Middle frontal gyrus (tissue), 1 donor: ENCODE measurements at regions not wholly inside any gene's neighbourhood (a gene's known extent, or its start where the extent isn't known, plus 50 kb on each side); places are given as distances from the start of the nearest gene placed in this dataset.
A peak's percentile ranks its signal among the peaks of the same experiment; 100 is the strongest.
"Not testable (repeated sequence)": the region's sequence is repeated elsewhere in the genome, so short reads cannot be mapped to it uniquely, and the experiment has no call there.

Experiments
- DNase-seq: peaks from one replicate; pipeline ENCODE4 v3.0.0-alpha.2; 2015; ENCODE audit warnings: low spot score; ENCODE audit errors: extremely low spot score

GRCh38 chr9:106203815-106204516 lies 509.6 kb downstream of the TMEM38B start:
- DNase-seq = not testable (repeated sequence)

DNA sequence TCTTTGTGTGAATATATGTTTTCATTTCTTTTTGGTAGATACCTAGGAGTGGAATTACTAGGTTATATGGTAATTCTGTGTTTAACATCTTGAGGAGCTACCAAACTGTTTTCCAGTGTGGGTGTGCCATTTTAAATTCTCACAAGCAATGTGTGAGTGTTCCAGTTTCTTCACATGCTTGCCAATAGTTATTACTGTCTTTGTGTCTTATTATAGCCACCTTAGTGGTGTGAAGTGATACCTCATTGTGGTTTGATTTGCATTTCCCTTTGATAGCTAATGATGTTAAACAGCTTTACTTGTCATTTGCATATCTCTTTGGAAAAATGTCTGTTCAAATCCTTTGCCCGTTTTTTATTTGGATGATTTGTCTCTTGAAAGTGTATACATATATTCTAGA lies 513.0 kb downstream of the TMEM38B start:
- no peak for DNase-seq

- DNase-seq = no peak
Measured at GRCh38 chr9:106218427-106218826, 524.1 kb downstream of the TMEM38B start.

- DNase-seq = no peak
Measured at GRCh38 chr9:106218854-106219253, 524.5 kb downstream of the TMEM38B start.

- DNase-seq = no peak
Measured at GRCh38 chr9:106220415-106220814, 526.1 kb downstream of the TMEM38B start.

DNA sequence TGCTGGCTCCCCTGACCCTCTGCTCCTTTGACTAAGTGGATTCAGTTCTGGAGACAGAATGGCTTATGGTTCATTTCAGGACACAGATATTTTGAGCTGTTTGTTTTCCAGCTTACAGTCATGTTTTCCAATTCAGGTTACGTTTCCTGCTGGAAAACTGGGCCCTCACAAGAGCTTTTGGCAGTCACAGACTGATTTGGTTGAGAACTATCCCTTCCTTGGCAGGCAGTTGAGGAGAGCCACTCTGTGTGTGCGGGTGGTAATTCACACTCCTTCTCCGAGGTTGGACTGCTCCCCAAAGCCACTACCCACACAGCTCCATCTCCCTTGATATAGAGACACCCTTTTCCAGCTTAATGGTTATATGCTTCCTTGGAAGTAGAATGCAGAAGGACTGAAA lies 534.5 kb downstream of the TMEM38B start:
- peak; percentile 39 for DNase-seq

DNA sequence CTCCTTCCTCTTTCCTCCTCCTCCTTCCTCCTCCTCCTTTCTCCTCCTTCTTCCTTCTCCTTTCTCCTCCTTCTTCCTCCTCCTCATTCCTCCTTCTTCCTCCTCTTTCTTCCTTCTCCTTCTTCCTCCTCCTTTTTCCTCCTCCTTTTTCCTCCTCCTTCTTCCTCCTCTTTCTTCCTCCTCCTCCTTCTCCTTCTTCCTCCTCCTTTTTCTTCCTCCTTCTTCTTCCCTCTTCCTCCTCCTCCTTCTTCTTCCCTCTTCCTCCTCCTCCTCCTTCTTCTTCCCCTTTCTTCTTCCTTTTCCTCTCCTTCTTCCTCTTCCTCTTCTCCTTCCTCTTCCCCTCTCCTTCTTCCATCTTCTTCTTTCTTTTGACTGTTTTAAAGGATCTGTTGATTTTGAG lies 538.8 kb downstream of the TMEM38B start:
- no peak for DNase-seq

DNA sequence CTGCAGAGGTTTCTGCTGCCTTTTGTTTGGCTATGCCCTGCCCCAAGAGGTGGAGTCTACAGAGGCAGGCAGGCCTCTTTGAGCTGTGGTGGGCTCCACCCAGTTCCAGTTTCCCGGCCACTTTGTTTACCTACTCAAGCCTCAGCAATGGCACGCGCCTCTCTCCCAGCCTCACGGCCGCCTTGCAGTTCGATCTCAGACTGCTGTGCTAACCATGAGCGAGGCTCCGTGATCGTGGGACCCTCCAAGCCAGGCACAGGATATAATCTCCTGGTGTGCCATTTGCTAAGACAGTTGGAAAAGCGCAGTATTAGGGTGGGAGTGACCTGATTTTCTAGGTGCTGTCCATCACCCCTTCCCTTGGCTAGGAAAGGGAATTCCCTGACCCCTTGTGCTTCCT lies 566.6 kb downstream of the TMEM38B start:
- DNase-seq = not testable (repeated sequence)

DNA sequence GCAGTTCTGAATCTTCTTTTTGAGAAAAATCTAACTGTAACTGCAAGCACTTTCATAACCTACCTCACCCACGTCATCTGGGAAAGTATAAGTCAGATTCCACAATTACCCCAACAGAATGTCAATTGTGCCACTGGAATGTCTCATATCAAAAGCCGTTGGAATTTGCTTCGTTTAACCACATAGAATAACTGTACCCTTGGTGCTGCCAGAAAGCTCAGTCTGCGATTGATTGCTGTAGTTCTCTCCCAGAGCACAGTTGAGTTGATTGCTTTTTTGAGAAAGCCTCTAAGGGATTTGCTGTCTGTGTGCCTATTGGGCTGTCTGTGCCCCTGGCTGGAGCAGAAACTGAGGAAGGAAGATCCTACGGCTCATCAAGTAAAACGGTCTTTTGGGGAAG lies 583.6 kb downstream of the TMEM38B start:
- no peak for DNase-seq

GRCh38 chr9:106283769-106284168 lies 579.2 kb upstream of the ZNF462 start:
- no peak for DNase-seq

- no peak for DNase-seq
Measured at GRCh38 chr9:106284296-106284695, 578.7 kb upstream of the ZNF462 start.

DNA sequence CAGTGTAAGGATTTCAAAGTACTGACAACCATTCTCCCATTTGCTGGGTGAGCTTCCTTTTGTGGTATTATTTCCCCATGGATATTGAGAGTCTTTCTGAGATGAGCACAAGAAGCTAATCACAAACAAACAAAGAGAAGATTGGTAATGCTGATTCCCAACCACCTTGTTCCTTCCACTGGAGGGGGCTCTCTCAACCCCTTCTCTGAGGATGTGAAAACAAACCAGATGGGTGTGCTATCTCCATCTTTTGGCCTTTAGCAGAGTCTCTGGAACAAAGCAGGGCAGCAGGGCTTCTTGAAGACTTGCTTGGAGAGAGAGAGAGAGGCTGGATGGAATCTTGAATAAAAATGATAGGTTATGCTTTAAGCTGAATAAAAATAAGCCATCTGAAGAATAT lies 576.7 kb upstream of the ZNF462 start:
- DNase-seq = no peak

- no peak for DNase-seq
Measured at GRCh38 chr9:106287091-106287631, 575.8 kb upstream of the ZNF462 start.

DNA sequence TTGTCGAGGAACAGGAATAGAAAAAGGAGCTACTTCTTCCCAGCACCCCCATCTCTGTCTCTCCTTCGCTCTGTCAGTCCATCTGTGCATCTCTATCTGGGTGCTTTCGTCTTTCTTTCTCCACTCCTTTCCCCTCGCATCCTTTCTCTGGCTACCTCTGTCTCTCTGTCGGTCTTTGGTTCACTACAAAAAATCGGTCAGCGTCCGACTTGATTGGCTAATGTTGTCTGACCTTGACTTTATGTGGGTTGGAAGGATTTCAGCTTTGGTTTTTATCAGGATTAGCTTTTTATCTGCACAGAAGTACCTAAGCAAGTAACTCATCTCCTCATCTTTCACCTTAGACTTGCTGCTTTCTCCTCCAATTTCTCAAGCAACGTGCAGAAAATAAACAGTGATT lies 575.2 kb upstream of the ZNF462 start:
- DNase-seq = no peak

- DNase-seq = no peak
Measured at GRCh38 chr9:106288689-106289088, 574.3 kb upstream of the ZNF462 start.

- no peak for DNase-seq
Measured at GRCh38 chr9:106291786-106292185, 571.2 kb upstream of the ZNF462 start.

DNA sequence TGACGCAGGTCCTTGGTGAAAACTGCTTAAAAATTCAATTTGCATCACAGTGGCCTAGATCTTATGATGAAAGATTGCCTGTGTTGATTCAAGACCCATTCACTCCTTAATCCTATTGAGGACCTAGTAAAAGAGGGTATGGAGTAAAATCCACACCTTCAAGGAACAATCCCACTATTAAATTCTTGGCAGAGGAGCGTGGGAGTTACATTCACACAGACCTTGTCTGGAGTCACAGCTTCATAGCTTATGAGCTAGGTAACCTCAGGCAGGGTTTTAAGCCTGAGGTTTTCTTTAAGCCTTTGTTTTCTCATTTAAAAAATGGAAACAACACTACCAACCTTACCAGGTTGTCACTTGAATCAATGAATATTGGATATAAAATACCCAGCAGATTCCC lies 566.5 kb upstream of the ZNF462 start:
- no peak for DNase-seq

DNA sequence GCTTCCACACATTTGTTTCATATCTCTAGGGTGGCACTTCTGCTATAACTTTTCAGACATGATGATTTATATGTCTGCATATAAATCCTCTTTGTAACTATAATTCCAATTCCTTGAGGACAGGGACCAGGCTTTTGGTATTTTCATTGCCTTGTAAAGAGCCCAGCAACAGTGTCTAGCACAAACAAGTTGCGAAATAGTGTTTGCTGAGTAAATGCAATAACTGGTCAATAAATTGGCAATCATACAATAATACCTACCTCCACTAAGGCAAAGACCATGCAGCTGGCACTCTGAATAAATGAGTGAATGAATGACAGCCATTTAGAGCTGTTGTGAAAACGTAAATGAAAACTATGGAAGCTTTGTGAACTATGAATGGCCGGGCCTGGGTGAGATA lies 564.0 kb upstream of the ZNF462 start:
- DNase-seq = no peak

DNA sequence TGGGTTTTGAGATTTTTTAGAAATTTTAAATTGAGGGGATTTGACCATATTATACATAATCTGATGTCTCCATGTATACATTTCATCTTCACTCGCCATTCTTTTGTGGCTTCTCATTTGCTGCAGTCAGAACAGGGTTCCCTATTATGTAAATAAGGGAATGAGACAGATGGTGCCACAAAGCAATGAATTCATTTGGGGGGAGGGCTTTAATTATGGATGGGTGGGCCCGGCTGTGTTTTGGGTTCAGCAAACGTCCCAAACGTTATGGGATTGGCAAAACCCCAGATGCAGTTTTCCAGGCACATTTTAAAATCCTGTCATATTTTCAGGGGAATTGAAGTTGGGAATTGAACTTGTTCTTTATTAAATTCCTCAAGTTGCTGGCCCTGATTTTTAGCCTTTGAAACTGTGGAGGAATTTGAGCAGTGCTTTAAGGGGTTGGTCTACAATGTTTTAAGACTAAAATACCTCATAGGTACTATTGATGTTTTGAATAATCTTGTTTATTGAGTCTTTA lies 558.5 kb upstream of the ZNF462 start:
- DNase-seq = no peak

GRCh38 chr9:106305428-106306133 lies 557.4 kb upstream of the ZNF462 start:
- DNase-seq = no peak

DNA sequence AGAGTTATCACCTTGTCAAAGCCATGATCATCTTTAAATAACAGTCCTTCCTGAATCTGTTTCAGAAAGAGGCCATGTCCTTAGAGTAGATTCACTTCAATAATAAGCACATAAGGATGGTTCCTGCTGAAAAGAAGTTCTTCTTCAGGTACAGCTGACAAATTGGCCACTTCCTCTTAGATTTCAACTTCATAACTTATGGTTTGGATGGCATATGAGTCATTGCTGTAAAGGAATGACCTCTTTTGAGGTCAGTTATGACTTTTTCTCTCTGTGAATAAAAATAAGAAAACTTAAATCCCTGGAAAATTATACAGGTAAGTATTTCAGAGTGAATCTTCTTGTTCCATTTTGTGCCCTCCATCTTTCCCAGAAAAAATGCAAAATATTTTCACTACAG lies 555.3 kb upstream of the ZNF462 start:
- DNase-seq = no peak

DNA sequence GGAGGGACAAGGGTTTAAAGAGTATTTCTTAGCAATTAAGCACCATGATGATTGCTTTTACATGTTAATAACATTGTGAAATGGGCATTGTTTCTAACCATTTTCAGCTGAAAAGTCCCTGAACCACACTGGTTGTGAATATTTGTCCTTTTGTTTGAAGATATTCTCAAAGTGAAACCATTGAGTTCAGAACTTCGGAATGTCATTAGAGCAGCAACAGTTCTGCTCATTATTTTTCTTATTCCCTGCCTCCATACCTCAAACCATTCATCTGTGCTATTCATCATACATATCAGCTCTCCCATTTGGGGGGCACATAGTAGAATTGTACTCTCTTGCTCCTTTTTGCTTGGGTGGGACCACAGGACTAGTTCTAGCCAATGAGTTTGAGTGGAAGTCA lies 553.0 kb upstream of the ZNF462 start:
- no peak for DNase-seq

GRCh38 chr9:106310782-106311181 lies 552.2 kb upstream of the ZNF462 start:
- no peak for DNase-seq
